Stomach smooth muscle (tissue), 2 donors: ENCODE measurements at regions not wholly inside any gene's neighbourhood (a gene's known extent, or its start where the extent isn't known, plus 50 kb on each side); places are given as distances from the start of the nearest gene placed in this dataset.

Experiments used
- H3K27ac ChIP-seq: one replicate; pipeline ENCODE4 v1.7.0; 2013; ENCODE audit warnings: mild to moderate bottlenecking, low read length, inconsistent platforms
- H3K27me3 ChIP-seq, 2 donors: one replicate each; pipeline ENCODE4 v1.7.0; 2013; ENCODE audit warnings: low read length in 2 of 2; ENCODE audit not compliant: insufficient read depth in 2 of 2, control insufficient read depth in 1 of 2
- H3K36me3 ChIP-seq, 2 donors: one replicate each; pipeline ENCODE4 v1.7.0; 2013; ENCODE audit warnings: low read length in 2 of 2; ENCODE audit not compliant: control insufficient read depth in 2 of 2, insufficient read depth in 2 of 2
- H3K4me1 ChIP-seq: one replicate; pipeline ENCODE4 v1.7.0; 2013; ENCODE audit warnings: low read length; ENCODE audit not compliant: control insufficient read depth, insufficient read depth
- H3K4me3 ChIP-seq, 2 donors: one replicate each; pipeline ENCODE4 v1.7.0; 2013; ENCODE audit warnings: low read length in 2 of 2
- H3K9ac ChIP-seq, 2 donors: one replicate each; pipeline ENCODE4 v1.7.0; 2013; ENCODE audit warnings: low read length in 2 of 2, mild to moderate bottlenecking in 1 of 2
- H3K9me3 ChIP-seq, 2 donors: one replicate each; pipeline ENCODE4 v1.7.0; 2013; ENCODE audit warnings: low read length in 2 of 2; ENCODE audit not compliant: control insufficient read depth in 2 of 2
- donor health status: healthy.
- donor health status: Pancreatic carcinoma.

DNA sequence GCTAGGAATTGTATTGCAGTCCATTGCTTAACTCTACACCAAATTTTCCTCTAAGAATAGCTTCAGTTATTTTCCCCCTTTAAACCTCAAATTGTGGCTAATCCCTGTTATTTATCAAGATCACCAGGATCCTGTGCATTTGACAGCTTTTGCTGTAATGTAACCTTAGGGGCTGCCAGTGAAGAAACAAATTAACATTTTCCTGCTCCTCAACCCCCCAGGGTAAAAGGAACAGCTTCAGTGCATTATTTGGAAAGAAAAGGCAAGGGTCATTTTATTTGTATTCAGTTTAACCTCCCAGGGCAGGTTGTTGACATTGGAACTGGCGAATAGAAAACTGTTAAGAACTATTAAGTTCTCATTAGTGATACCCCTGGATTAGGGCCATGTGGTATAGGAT, 57.0 kb downstream of the PCDH20 start:
- Histone ChIP-seq H3K9me3 (no peaks in the 10 kb centered on the region), H3K4me1 (no peaks in the 10 kb centered on the region), H3K4me3 (no peak overlapping the region), H3K27ac (no peak overlapping the region), H3K36me3 (no peaks in the 10 kb centered on the region), H3K9ac (no peak overlapping the region), H3K27me3 (no peaks in the 10 kb centered on the region)

- H3K27me3 ChIP-seq = no peaks in the 10 kb centered on the region
- H3K27ac ChIP-seq = no peak overlapping the region
- no peak overlapping the region for H3K9ac ChIP-seq
- H3K4me3 ChIP-seq = no peak overlapping the region
- no peaks in the 10 kb centered on the region for H3K4me1 ChIP-seq
- no peaks in the 10 kb centered on the region for H3K9me3 ChIP-seq
- H3K36me3 ChIP-seq = no peaks in the 10 kb centered on the region
These were observed 65.3 kb downstream of the PCDH20 start for GRCh38 chr13:61350341-61350740.

- H3K9ac ChIP-seq = no peak overlapping the region
- no peaks in the 10 kb centered on the region for H3K4me1 ChIP-seq
- H3K27me3 ChIP-seq = no peaks in the 10 kb centered on the region
- H3K27ac ChIP-seq = no peak overlapping the region
- no peaks in the 10 kb centered on the region for H3K36me3 ChIP-seq
- H3K4me3 ChIP-seq = no peak overlapping the region
- no peaks in the 10 kb centered on the region for H3K9me3 ChIP-seq
These were observed 76.5 kb downstream of the PCDH20 start for GRCh38 chr13:61339054-61339621.

DNA sequence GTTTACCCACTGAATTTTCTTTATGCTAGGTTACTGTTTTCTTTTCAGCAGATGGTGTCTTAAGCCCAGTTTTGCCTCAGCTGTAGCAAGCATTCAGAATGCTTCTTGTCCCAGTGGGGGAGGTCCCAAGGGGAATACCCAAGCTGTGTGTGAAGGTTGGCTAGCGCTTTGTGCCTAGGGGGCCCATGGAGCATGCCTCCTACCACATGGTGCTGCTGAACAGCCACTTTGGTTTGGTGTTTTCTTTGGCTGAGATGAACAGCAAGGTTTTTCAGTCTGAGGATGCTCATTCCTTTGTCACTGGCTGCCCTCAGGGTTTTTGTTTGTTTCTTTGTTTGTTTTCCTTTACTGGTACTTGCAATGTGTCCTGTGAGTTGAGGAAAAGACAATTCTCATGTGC, 99.0 kb downstream of the PCDH20 start:
- no peak overlapping the region for H3K4me3 ChIP-seq
- no peak overlapping the region for H3K27ac ChIP-seq
- H3K9me3 ChIP-seq = no peaks in the 10 kb centered on the region
- H3K36me3 ChIP-seq = no peaks in the 10 kb centered on the region
- H3K9ac ChIP-seq = no peak overlapping the region
- H3K4me1 ChIP-seq = no peaks in the 10 kb centered on the region
- no peaks in the 10 kb centered on the region for H3K27me3 ChIP-seq

DNA sequence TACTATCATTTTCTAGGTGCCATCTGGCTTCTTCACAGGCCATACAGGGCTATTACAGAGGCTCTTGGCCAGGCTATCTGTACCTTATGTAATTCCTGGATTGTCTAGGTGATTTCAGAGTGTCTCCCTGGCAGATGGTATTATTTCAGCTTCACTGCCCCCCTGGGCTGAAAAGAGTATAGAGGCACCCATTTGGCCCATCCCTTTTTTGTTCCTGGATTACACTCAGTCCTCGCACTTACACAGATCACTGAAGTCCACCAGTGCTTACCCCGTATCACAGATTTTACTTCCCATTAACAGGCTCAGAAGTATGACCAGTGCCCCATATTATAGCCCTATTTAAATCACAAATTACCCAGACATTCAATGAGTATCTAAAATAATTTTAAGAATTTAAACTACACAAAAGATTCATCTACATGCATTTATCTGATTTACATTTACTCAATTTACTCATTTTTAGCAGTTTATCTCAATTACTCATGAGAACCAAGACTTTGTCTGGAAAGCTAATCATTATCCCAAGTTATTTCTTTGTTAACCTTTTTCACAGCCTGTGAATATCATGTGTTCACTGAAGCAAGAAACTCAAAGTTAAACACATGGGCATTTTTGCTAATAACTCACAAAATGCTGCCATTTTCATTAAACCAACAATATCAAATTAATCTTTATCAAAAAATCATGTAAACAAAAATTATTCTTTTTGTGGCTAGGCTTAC, 121.0 kb downstream of the PCDH20 start:
- no peaks in the 10 kb centered on the region for H3K9me3 ChIP-seq
- H3K36me3 ChIP-seq = no peaks in the 10 kb centered on the region
- H3K9ac ChIP-seq = no peak overlapping the region
- H3K4me3 ChIP-seq = no peak overlapping the region
- no peak overlapping the region for H3K27ac ChIP-seq
- H3K4me1 ChIP-seq = no peaks in the 10 kb centered on the region
- no peaks in the 10 kb centered on the region for H3K27me3 ChIP-seq

GRCh38 chr13:61286148-61286745, 129.4 kb downstream of the PCDH20 start:
- Histone ChIP-seq H3K9ac (no peak overlapping the region), H3K4me3 (no peak overlapping the region), H3K4me1 (no peaks in the 10 kb centered on the region), H3K9me3 (no peaks in the 10 kb centered on the region), H3K27me3 (no peaks in the 10 kb centered on the region), H3K36me3 (no peaks in the 10 kb centered on the region), H3K27ac (no peak overlapping the region)

DNA sequence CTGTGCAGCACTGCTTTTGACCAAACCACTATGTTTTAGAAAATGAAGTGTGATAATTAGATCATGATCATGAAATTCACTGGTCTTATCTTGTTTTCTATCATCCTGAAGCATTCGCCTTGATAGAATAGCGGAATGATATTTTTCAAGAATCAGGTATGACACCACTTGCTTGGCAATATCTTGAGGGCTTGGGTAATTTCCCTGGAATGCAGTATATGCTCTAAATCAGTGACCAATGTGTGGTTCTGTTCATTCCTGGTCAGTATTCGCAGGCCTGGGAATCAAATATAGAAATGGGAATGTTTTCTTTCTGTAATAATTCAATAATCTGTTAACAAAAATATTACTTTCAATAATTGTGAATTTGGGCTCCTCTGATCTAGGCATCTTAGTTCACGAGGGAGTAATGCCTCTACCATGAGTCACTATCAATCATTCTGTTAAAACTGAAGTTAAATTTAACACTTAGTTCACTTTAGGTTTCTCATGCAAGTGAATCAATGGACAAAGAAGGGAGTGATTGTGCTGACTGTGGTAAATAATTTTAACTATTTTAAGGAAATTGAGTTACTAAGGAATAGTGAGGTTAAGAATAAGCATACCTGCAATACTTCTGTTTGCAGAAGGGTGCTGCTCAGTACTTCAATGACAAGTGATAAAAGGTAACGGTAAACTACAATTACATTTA, 137.9 kb downstream of the PCDH20 start:
- H3K4me1 ChIP-seq = no peaks in the 10 kb centered on the region
- no peak overlapping the region for H3K27ac ChIP-seq
- peaks cover 0 to 4% of the 10 kb centered on the region in 2 donors for H3K9me3 ChIP-seq

GRCh38 chr13:61277088-61277487, 138.6 kb downstream of the PCDH20 start:
- peaks cover 0 to 4% of the 10 kb centered on the region in 2 donors for H3K9me3 ChIP-seq
- no peaks in the 10 kb centered on the region for H3K4me1 ChIP-seq

More for the DNA sequence above, 137.9 kb downstream of the PCDH20 start:
- H3K4me3 ChIP-seq = no peak overlapping the region
- no peaks in the 10 kb centered on the region for H3K36me3 ChIP-seq
- no peak overlapping the region for H3K9ac ChIP-seq
- no peaks in the 10 kb centered on the region for H3K27me3 ChIP-seq

DNA sequence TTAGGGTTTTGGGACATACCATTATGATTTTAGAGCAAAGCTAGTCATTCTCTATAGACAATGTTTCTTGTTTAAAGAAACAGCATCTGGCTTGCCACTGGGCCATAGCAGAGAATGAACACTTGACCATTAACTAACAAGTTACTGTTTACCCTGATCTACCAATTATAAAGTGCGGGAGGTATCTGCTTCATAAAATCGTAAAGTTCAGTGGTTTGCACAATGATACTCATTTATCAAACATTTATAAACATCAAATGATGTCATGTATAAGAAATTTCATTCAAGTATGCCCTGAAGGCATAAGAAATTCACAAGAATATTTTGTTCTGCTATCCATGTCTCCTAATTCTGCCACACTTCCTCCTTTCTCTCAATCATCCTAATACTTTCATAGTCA, 139.2 kb downstream of the PCDH20 start:
- Histone ChIP-seq H3K9me3 (peaks cover 0 to 4% of the 10 kb centered on the region in 2 donors), H3K4me1 (no peaks in the 10 kb centered on the region), H3K36me3 (no peaks in the 10 kb centered on the region), H3K27me3 (no peaks in the 10 kb centered on the region), H3K27ac (no peak overlapping the region), H3K4me3 (no peak overlapping the region), H3K9ac (no peak overlapping the region)

More at GRCh38 chr13:61277088-61277487, 138.6 kb downstream of the PCDH20 start:
- H3K4me3 ChIP-seq = no peak overlapping the region
- H3K36me3 ChIP-seq = no peaks in the 10 kb centered on the region
- no peak overlapping the region for H3K9ac ChIP-seq
- no peaks in the 10 kb centered on the region for H3K27me3 ChIP-seq
- H3K27ac ChIP-seq = no peak overlapping the region

GRCh38 chr13:61275736-61276135, 139.9 kb downstream of the PCDH20 start:
- no peaks in the 10 kb centered on the region for H3K27me3 ChIP-seq
- no peaks in the 10 kb centered on the region for H3K36me3 ChIP-seq
- H3K4me3 ChIP-seq = no peak overlapping the region
- peaks cover 0 to 4% of the 10 kb centered on the region in 2 donors for H3K9me3 ChIP-seq
- no peaks in the 10 kb centered on the region for H3K4me1 ChIP-seq
- no peak overlapping the region for H3K27ac ChIP-seq
- no peak overlapping the region for H3K9ac ChIP-seq
